CD14-positive monocyte (primary cell): ENCODE measurements at regions not wholly inside any gene's neighbourhood (a gene's known extent, or its start where the extent isn't known, plus 50 kb on each side); places are given as distances from the start of the nearest gene placed in this dataset.

Experiments used
- DNase-seq, 3 donors: peaks; one replicate each; pipeline ENCODE4 v3.0.0-alpha.2; 2011 to 2022
- H2AFZ ChIP-seq: 2 replicates; pipeline ENCODE4 v1.6.0; 2012; ENCODE audit warnings: mild to moderate bottlenecking, low read depth, low read length, inconsistent platforms; ENCODE audit not compliant: insufficient read depth, poor library complexity, severe bottlenecking
- H3K27ac ChIP-seq, 2 donors: 1 replicate in 1 of 2; 2 replicates in 1 of 2; pipeline ENCODE4 v1.5.1; 2012 to 2013; ENCODE audit warnings: low read length in 2 of 2, control low read depth in 1 of 2, inconsistent platforms in 1 of 2, low read depth in 1 of 2, mild to moderate bottlenecking in 1 of 2
- H3K27me3 ChIP-seq, 2 donors: one replicate each; pipeline versions ENCODE4 v1.6.0 to v1.6.1; 2011 to 2013; ENCODE audit warnings: low read length in 2 of 2; ENCODE audit not compliant: control insufficient read depth in 2 of 2, insufficient read depth in 2 of 2
- H3K36me3 ChIP-seq, 2 donors: replicated peaks in 1 of 2; 1 replicate in 1 of 2; 2 replicates in 1 of 2; pipeline versions ENCODE4 v1.5.1 to v1.6.1; 2012 to 2013; ENCODE audit warnings: low read length in 2 of 2, control low read depth in 1 of 2, inconsistent platforms in 1 of 2, mild to moderate bottlenecking in 1 of 2; ENCODE audit not compliant: insufficient read depth in 2 of 2, control insufficient read depth in 1 of 2
- H3K4me1 ChIP-seq, 2 donors: 1 replicate in 1 of 2; 2 replicates in 1 of 2; pipeline versions ENCODE4 v1.5.1 to v1.6.1; 2012 to 2013; ENCODE audit warnings: low read length in 2 of 2, control low read depth in 1 of 2, inconsistent platforms in 1 of 2, mild to moderate bottlenecking in 1 of 2, moderate library complexity in 1 of 2; ENCODE audit not compliant: insufficient read depth in 2 of 2, control insufficient read depth in 1 of 2
- H3K4me2 ChIP-seq: replicated peaks from 2 replicates; pipeline ENCODE3; 2012; ENCODE audit warnings: low read length, moderate library complexity, mild to moderate bottlenecking; ENCODE audit not compliant: poor library complexity, severe bottlenecking; ENCODE audit errors: extremely low read depth
- H3K4me3 ChIP-seq, 3 experiments: fragments of 200-600 bp in 1 of 3; sonication (generic) in 1 of 3; replicated peaks in 1 of 3; 1 replicate in 2 of 3; 2 replicates in 1 of 3; pipeline ENCODE4 v1.5.1; 2011 to 2013; ENCODE audit warnings: low read length in 3 of 3, mild to moderate bottlenecking in 3 of 3, control low read depth in 2 of 3, low read depth in 2 of 3, inconsistent platforms in 1 of 3, moderate library complexity in 1 of 3
- H3K79me2 ChIP-seq: 2 replicates; pipeline ENCODE4 v1.6.0; 2012; ENCODE audit warnings: mild to moderate bottlenecking, control low read depth, inconsistent platforms, low read length, moderate library complexity; ENCODE audit not compliant: insufficient read depth
- H3K9ac ChIP-seq: 2 replicates; pipeline ENCODE4 v1.6.0; 2017; ENCODE audit warnings: low read length, mild to moderate bottlenecking; ENCODE audit not compliant: insufficient read depth, poor library complexity, severe bottlenecking
- H3K9me3 ChIP-seq, 2 donors: replicated peaks in 1 of 2; 1 replicate in 1 of 2; 2 replicates in 1 of 2; pipeline versions ENCODE4 v1.5.1 to v1.6.1; 2012 to 2013; ENCODE audit warnings: low read length in 2 of 2, control low read depth in 1 of 2; ENCODE audit not compliant: control insufficient read depth in 1 of 2, insufficient read depth in 1 of 2
- H4K20me1 ChIP-seq: 2 replicates; pipeline ENCODE4 v1.6.0; 2012; ENCODE audit warnings: mild to moderate bottlenecking, low read length, control low read depth, moderate library complexity; ENCODE audit not compliant: insufficient read depth
- H3K27ac Mint-ChIP-seq, 7 donors: one replicate each; pipeline ENCODE4 v1.8.0; 2020; ENCODE audit warnings: mild to moderate bottlenecking in 7 of 7, mixed read lengths in 7 of 7, moderate library complexity in 6 of 7, inconsistent platforms in 2 of 7
- H3K27me3 Mint-ChIP-seq, 3 donors: one replicate each; pipeline ENCODE4 v1.8.0; 2021 to 2022; ENCODE audit warnings: low read depth in 3 of 3, mild to moderate bottlenecking in 3 of 3, mixed read lengths in 3 of 3, moderate library complexity in 3 of 3, inconsistent platforms in 1 of 3
- H3K36me3 Mint-ChIP-seq, 2 donors: one replicate each; pipeline ENCODE4 v1.8.0; 2020; ENCODE audit warnings: mixed read lengths in 2 of 2, inconsistent platforms in 1 of 2, mild to moderate bottlenecking in 1 of 2
- H3K4me1 Mint-ChIP-seq: one replicate; pipeline ENCODE4 v1.8.0; 2020; ENCODE audit warnings: mild to moderate bottlenecking, mixed read lengths
- H3K4me3 Mint-ChIP-seq, 2 donors: one replicate each; pipeline ENCODE4 v1.8.0; 2020; ENCODE audit warnings: mild to moderate bottlenecking in 2 of 2, mixed read lengths in 2 of 2, moderate library complexity in 1 of 2
- H3K9me3 Mint-ChIP-seq, 7 donors: one replicate each; pipeline ENCODE4 v1.8.0; 2020 to 2022; ENCODE audit warnings: mixed read lengths in 7 of 7, mild to moderate bottlenecking in 6 of 7, moderate library complexity in 6 of 7, inconsistent platforms in 2 of 7
- WGBS: methylation state at CpG from one replicate; pipeline ENCODE4 v1.1.5; 2013; ENCODE audit warnings: missing lambda C conversion rate; ENCODE audit not compliant: insufficient coverage; 5-methylcytosine and 5-hydroxymethylcytosine counted together
- intact Hi-C, 2 donors: fragments of 100-400 bp; cut with micrococcal nuclease; formaldehyde crosslinking; loops; one replicate each; pipeline versions ENCODE4 v1.15.0 to v1.15.1; 2023
- TF ChIP-seq, protein P1 (sequence below): fragments of 200-600 bp; IDR thresholded peaks from one replicate; pipeline ENCODE4 v1.8.0; 2022; ENCODE audit warnings: antibody characterized with exemption, mild to moderate bottlenecking

- Histone ChIP-seq H3K4me1 (no peaks in the 10 kb centered on the region), H4K20me1 (no peaks in the 10 kb centered on the region), H3K79me2 (no peaks in the 10 kb centered on the region), H3K36me3 (no peaks in the 10 kb centered on the region), H3K27ac (no peak overlapping the region), H3K27me3 (no peaks in the 10 kb centered on the region), H3K9ac (no peak overlapping the region), H3K9me3 (no peaks in the 10 kb centered on the region), H2AFZ (no peak overlapping the region), H3K4me3 (no peak overlapping the region), H3K4me2 (no peak overlapping the region)
- H3K27ac Mint-ChIP-seq = no peak overlapping the region
- TF ChIP-seq, protein P1, sequence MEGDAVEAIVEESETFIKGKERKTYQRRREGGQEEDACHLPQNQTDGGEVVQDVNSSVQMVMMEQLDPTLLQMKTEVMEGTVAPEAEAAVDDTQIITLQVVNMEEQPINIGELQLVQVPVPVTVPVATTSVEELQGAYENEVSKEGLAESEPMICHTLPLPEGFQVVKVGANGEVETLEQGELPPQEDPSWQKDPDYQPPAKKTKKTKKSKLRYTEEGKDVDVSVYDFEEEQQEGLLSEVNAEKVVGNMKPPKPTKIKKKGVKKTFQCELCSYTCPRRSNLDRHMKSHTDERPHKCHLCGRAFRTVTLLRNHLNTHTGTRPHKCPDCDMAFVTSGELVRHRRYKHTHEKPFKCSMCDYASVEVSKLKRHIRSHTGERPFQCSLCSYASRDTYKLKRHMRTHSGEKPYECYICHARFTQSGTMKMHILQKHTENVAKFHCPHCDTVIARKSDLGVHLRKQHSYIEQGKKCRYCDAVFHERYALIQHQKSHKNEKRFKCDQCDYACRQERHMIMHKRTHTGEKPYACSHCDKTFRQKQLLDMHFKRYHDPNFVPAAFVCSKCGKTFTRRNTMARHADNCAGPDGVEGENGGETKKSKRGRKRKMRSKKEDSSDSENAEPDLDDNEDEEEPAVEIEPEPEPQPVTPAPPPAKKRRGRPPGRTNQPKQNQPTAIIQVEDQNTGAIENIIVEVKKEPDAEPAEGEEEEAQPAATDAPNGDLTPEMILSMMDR = no peak
- H3K9me3 Mint-ChIP-seq = peaks cover 0 to 3% (median 0%) of the 10 kb centered on the region in 7 donors
- H3K4me3 Mint-ChIP-seq = no peak overlapping the region
- H3K27me3 Mint-ChIP-seq = peaks cover 4 to 9% (median 8%) of the 10 kb centered on the region in 3 donors
- H3K36me3 Mint-ChIP-seq = no peaks in the 10 kb centered on the region
- H3K4me1 Mint-ChIP-seq = no peaks in the 10 kb centered on the region
- WGBS = 93% methylated on average over 11 of the region's 18 CpGs
- DNase-seq = no peak
- intact Hi-C loops = no loop called here
Observed at GRCh38 chr11:71305451-71306125, 53.2 kb upstream of the SHANK2 start.

DNA sequence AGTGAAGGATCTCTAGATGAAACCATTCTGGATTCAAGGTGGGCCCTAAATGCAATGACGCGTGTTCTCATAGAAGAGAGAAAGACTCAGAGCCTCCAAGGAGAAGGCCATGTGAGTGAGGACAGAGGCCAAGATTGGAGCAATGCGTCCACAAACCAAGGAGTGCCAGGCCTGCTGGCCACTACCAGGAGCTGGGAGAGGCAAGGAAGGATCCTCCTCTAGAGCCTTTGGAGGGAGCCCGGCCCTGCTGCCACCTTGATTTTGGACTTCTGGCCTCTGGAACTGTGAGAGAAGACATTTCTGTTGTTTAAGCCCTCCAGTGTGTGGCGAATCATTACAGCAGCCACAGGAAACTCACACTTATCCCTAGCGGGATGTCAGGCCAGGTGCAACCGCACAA lies 52.7 kb upstream of the SHANK2 start:
- Mint-ChIP-seq H3K27me3 (peaks cover 4 to 9% (median 8%) of the 10 kb centered on the region in 3 donors), H3K36me3 (no peaks in the 10 kb centered on the region), H3K4me3 (no peak overlapping the region), H3K4me1 (no peaks in the 10 kb centered on the region), H3K9me3 (peaks cover 0 to 3% (median 0%) of the 10 kb centered on the region in 7 donors), H3K27ac (no peak overlapping the region)
- no peaks in the 10 kb centered on the region for H3K4me1 ChIP-seq
- TF ChIP-seq, protein P1 = no peak
- no peak overlapping the region for H3K4me2 ChIP-seq
- H4K20me1 ChIP-seq = no peaks in the 10 kb centered on the region
- H3K79me2 ChIP-seq = no peaks in the 10 kb centered on the region
- no peak for DNase-seq
- whole genome bisulfite sequencing = 95% methylated on average over 6 of the region's 7 CpGs
- H3K9ac ChIP-seq = no peak overlapping the region
- intact Hi-C loops = no loop called here
- no peak overlapping the region for H3K4me3 ChIP-seq
- H3K27me3 ChIP-seq = no peaks in the 10 kb centered on the region
- no peaks in the 10 kb centered on the region for H3K9me3 ChIP-seq
- no peak overlapping the region for H2AFZ ChIP-seq
- no peak overlapping the region for H3K27ac ChIP-seq
- H3K36me3 ChIP-seq = no peaks in the 10 kb centered on the region
